Neural cell (in vitro differentiated cells): ENCODE measurements at regions not wholly inside any gene's neighbourhood (a gene's known extent, or its start where the extent isn't known, plus 50 kb on each side); places are given as distances from the start of the nearest gene placed in this dataset.
A peak's percentile ranks its signal among the peaks of the same experiment; 100 is the strongest.

Experiments used
- H2AFZ ChIP-seq: fragments of 200-600, 300-800 bp; sonication (generic), shearing (Covaris generic); 2 replicates; pipeline ENCODE4 v1.6.0; 2014; ENCODE audit warnings: low read depth, mild to moderate bottlenecking, antibody characterized with exemption, low read length, moderate library complexity
- H3F3A ChIP-seq: fragments of 200-600 bp; shearing (Covaris generic); 2 replicates; pipeline ENCODE4 v1.6.1; 2016; ENCODE audit warnings: mild to moderate bottlenecking, moderate library complexity, mixed read lengths, antibody characterized with exemption, low read length; ENCODE audit not compliant: insufficient read depth, poor library complexity, severe bottlenecking
- H3K27ac ChIP-seq: fragments of 200-600, 300-800 bp; sonication (generic), shearing (Covaris generic); 2 replicates; pipeline ENCODE4 v1.5.1; 2014; ENCODE audit warnings: mild to moderate bottlenecking, low read length, moderate library complexity
- H3K27me3 ChIP-seq: fragments of 300-800, 200-600 bp; sonication (generic), shearing (Covaris generic); 2 replicates; pipeline ENCODE4 v1.6.0; 2014; ENCODE audit warnings: mild to moderate bottlenecking, low read depth, low read length, moderate library complexity; ENCODE audit not compliant: insufficient read depth
- H3K36me3 ChIP-seq: fragments of 300-800, 200-600 bp; sonication (generic), shearing (Covaris generic); 2 replicates; pipeline ENCODE4 v1.5.1; 2014; ENCODE audit warnings: mild to moderate bottlenecking, antibody characterized with exemption, low read length, moderate library complexity; ENCODE audit not compliant: insufficient read depth
- H3K4me2 ChIP-seq: fragments of 300-800, 200-600 bp; sonication (generic), shearing (Covaris generic); 2 replicates; pipeline ENCODE4 v1.6.0; 2014; ENCODE audit warnings: mild to moderate bottlenecking, low read length
- H3K4me3 ChIP-seq: fragments of 300-800, 200-600 bp; sonication (generic), shearing (Covaris generic); 2 replicates; pipeline ENCODE4 v1.5.1; 2014; ENCODE audit warnings: mild to moderate bottlenecking, low read length, moderate library complexity
- H3K79me2 ChIP-seq: fragments of 200-600 bp; shearing (Covaris generic); replicated peaks from 2 replicates; pipeline ENCODE4 v1.6.0; 2014; ENCODE audit warnings: mild to moderate bottlenecking, low read length, moderate library complexity; ENCODE audit not compliant: insufficient read depth
- H3K9ac ChIP-seq: fragments of 300-800, 200-600 bp; sonication (generic), shearing (Covaris generic); 2 replicates; pipeline ENCODE4 v1.6.1; 2016; ENCODE audit warnings: mild to moderate bottlenecking, low read length, mixed read lengths
- H3K9me2 ChIP-seq: fragments of 200-600 bp; shearing (Covaris generic); 2 replicates; pipeline ENCODE4 v1.6.1; 2016; ENCODE audit warnings: mild to moderate bottlenecking, low read length, mixed read lengths; ENCODE audit not compliant: insufficient read depth
- H3K9me3 ChIP-seq: fragments of 200-600, 300-800 bp; sonication (generic), shearing (Covaris generic); 2 replicates; pipeline ENCODE4 v1.6.1; 2016; ENCODE audit warnings: mild to moderate bottlenecking, mixed run types, low read length, moderate library complexity, mixed read lengths
- H4K20me1 ChIP-seq: fragments of 200-600 bp; shearing (Covaris generic); 2 replicates; pipeline ENCODE4 v1.6.1; 2016; ENCODE audit warnings: mild to moderate bottlenecking, mixed run types; ENCODE audit not compliant: insufficient read depth
- CTCF ChIP-seq: fragments of 450-650 bp; IDR thresholded peaks from 2 replicates; pipeline ENCODE4 v1.5.1; 2014; ENCODE audit warnings: antibody characterized with exemption, mild to moderate bottlenecking, moderate library complexity; ENCODE audit not compliant: poor library complexity, severe bottlenecking
- EP300 ChIP-seq: fragments of 450-650 bp; conservative IDR thresholded peaks from 2 replicates; pipeline ENCODE4 v1.6.1; 2014; ENCODE audit warnings: antibody characterized with exemption, mild to moderate bottlenecking, moderate library complexity; ENCODE audit not compliant: poor library complexity, severe bottlenecking
- EZH2 ChIP-seq: fragments of 200-600, 300-800 bp; shearing (Covaris generic), sonication (generic); IDR thresholded peaks from 2 replicates; pipeline ENCODE4 v1.6.1; 2014; ENCODE audit warnings: antibody characterized with exemption, low read length, borderline replicate concordance, mild to moderate bottlenecking; ENCODE audit not compliant: insufficient read depth, poor library complexity, severe bottlenecking
- MXI1 ChIP-seq: fragments of 450-650 bp; conservative IDR thresholded peaks from 2 replicates; pipeline ENCODE4 v1.6.1; 2014; ENCODE audit warnings: antibody characterized with exemption, mild to moderate bottlenecking; ENCODE audit not compliant: poor library complexity, severe bottlenecking
- POLR2AphosphoS5 ChIP-seq: IDR thresholded peaks from 2 replicates; pipeline ENCODE4 v1.6.1; 2012
- RAD21 ChIP-seq: fragments of 450-650 bp; conservative IDR thresholded peaks from 2 replicates; pipeline ENCODE4 v1.6.1; 2014; ENCODE audit warnings: antibody characterized with exemption, mild to moderate bottlenecking, moderate library complexity
- REST ChIP-seq: IDR thresholded peaks from 2 replicates; pipeline ENCODE4 v1.6.1; 2012; ENCODE audit warnings: borderline replicate concordance
- SMC3 ChIP-seq: fragments of 450-650 bp; conservative IDR thresholded peaks from 2 replicates; pipeline ENCODE4 v1.6.1; 2014; ENCODE audit warnings: antibody characterized with exemption, mild to moderate bottlenecking, moderate library complexity; ENCODE audit not compliant: poor library complexity
- TAF1 ChIP-seq: IDR thresholded peaks from 2 replicates; pipeline ENCODE4 v1.6.1; 2012; ENCODE audit warnings: low read depth

- H2AFZ ChIP-seq = no peak overlapping the region
- no peak overlapping the region for H3K9ac ChIP-seq
- no peak overlapping the region for H3K4me3 ChIP-seq
- no peaks in the 10 kb centered on the region for H4K20me1 ChIP-seq
- H3K27me3 ChIP-seq = no peaks in the 10 kb centered on the region
- H3K4me2 ChIP-seq = no peak overlapping the region
- H3K27ac ChIP-seq = no peak overlapping the region
- H3K9me3 ChIP-seq = no peaks in the 10 kb centered on the region
- H3K36me3 ChIP-seq = no peaks in the 10 kb centered on the region
- no peaks in the 10 kb centered on the region for H3F3A ChIP-seq
- TF ChIP-seq RAD21 = no peak
- TF ChIP-seq TAF1 = no peak
- TF ChIP-seq SMC3 = no peak
- TF ChIP-seq CTCF = no peak
- no peak for TF ChIP-seq POLR2AphosphoS5
- no peak for TF ChIP-seq REST
- TF ChIP-seq EP300 = no peak
- TF ChIP-seq EZH2 = no peak
- TF ChIP-seq MXI1 = no peak
- no peaks in the 10 kb centered on the region for H3K9me2 ChIP-seq
- H3K79me2 ChIP-seq = no peaks in the 10 kb centered on the region
Observed at GRCh38 chr11:80771017-80771416, 1330.2 kb upstream of the TENM4 start.

- H3K9me3 ChIP-seq = no peaks in the 10 kb centered on the region
- no peak overlapping the region for H3K27ac ChIP-seq
- H3K27me3 ChIP-seq = no peaks in the 10 kb centered on the region
- no peak overlapping the region for H3K4me2 ChIP-seq
- no peaks in the 10 kb centered on the region for H3F3A ChIP-seq
- no peak overlapping the region for H2AFZ ChIP-seq
- TF ChIP-seq CTCF = no peak
- TF ChIP-seq POLR2AphosphoS5 = peak; percentile 54
- TF ChIP-seq TAF1 = no peak
- TF ChIP-seq EP300 = peak; percentile 75
- TF ChIP-seq EZH2 = no peak
- no peaks in the 10 kb centered on the region for H3K79me2 ChIP-seq
- H3K36me3 ChIP-seq = no peaks in the 10 kb centered on the region
- no peak overlapping the region for H3K4me3 ChIP-seq
- H4K20me1 ChIP-seq = no peaks in the 10 kb centered on the region
- no peak overlapping the region for H3K9ac ChIP-seq
- H3K9me2 ChIP-seq = no peaks in the 10 kb centered on the region
Observed at GRCh38 chr11:80758787-80759186, 1318.0 kb upstream of the TENM4 start.
